ENCODE measurements at regions not wholly inside any gene's neighbourhood (a gene's known extent, or its start where the extent isn't known, plus 50 kb on each side); places are given as distances from the start of the nearest gene placed in this dataset.

- no peak overlapping the region for H4K91ac ChIP-seq (replicated peaks; ENCODE audit: insufficient read length, low read length)
- ChIA-PET POLR2A (ENCODE audit: partially characterized antibody) (no interaction called here), CTCF (ENCODE audit: partially characterized antibody) (no interaction called here)
- H3K23me2 ChIP-seq (ENCODE audit: low read depth, low read length) = no peaks in the 10 kb centered on the region
- no peak overlapping the region for H3K23ac ChIP-seq (ENCODE audit: insufficient read length)
- no peak overlapping the region for H2BK15ac ChIP-seq (ENCODE audit: low read length)
- no peak for FAIRE-seq
- H3K4me3 ChIP-seq (ENCODE audit: extremely low read depth in 1 of 4, insufficient read depth in 2 of 4, low read depth in 3 of 4, low read length in 4 of 4) = no peak overlapping the region
- H3K36me3 ChIP-seq (ENCODE audit: control insufficient read depth in 2 of 4, insufficient read depth in 4 of 4, low read length in 3 of 4) = no peaks in the 10 kb centered on the region
- H3K27me3 ChIP-seq (replicated peaks in 1 of 4; ENCODE audit: control insufficient read depth in 3 of 4, extremely low read depth in 1 of 4, insufficient read depth in 3 of 4, low read length in 3 of 4) = no peaks in the 10 kb centered on the region
- H2BK12ac ChIP-seq (ENCODE audit: low read depth, low read length) = no peak overlapping the region
- no peak overlapping the region for H2BK120ac ChIP-seq (replicated peaks; ENCODE audit: low read depth, low read length)
- no peak overlapping the region for H3K14ac ChIP-seq (ENCODE audit: insufficient read length)
- no peaks in the 10 kb centered on the region for H3K4me1 ChIP-seq (replicated peaks in 1 of 4; ENCODE audit: control insufficient read depth in 3 of 4, insufficient read depth in 4 of 4, low read length in 3 of 4)
- H3K27ac ChIP-seq (ENCODE audit: low read depth, low read length) = no peak overlapping the region
- H3K18ac ChIP-seq (ENCODE audit: extremely low read depth, low read length) = no peak overlapping the region
- no peaks in the 10 kb centered on the region for H3K79me2 ChIP-seq (ENCODE audit: control insufficient read depth in 1 of 2, insufficient read depth in 2 of 2, low read length in 2 of 2)
- H3K4ac ChIP-seq (replicated peaks; ENCODE audit: insufficient read length, low read depth, low read length) = no peak overlapping the region
- no peaks in the 10 kb centered on the region for H3K79me1 ChIP-seq (ENCODE audit: low read depth, low read length)
- H2BK5ac ChIP-seq (ENCODE audit: low read depth, low read length) = no peak overlapping the region
- H4K20me1 ChIP-seq (replicated peaks in 1 of 2; ENCODE audit: control insufficient read depth in 1 of 2, insufficient read depth in 2 of 2, low read length in 2 of 2) = no peaks in the 10 kb centered on the region
- WGBS, 2 experiments (ENCODE audit: extremely low coverage in 1 of 2, insufficient coverage in 1 of 2, insufficient read length in 1 of 2, insufficient replicate concordance in 2 of 2, low coverage in 1 of 2, low lambda C conversion rate in 2 of 2, missing lambda C conversion rate in 1 of 2) = 93% methylated on average over 1 of the region's 1 CpG; no CpG with 5 or more reads in 1 of the 2 experiments
- H3K56ac ChIP-seq (replicated peaks; ENCODE audit: insufficient read length, low read depth, low read length) = no peak overlapping the region
- no peak overlapping the region for H2AK5ac ChIP-seq (ENCODE audit: low read depth, low read length)
- H3K9me3 ChIP-seq (ENCODE audit: insufficient read depth in 2 of 2, low read depth in 1 of 2, low read length in 1 of 2) = no peaks in the 10 kb centered on the region
- no peak overlapping the region for H4K5ac ChIP-seq (ENCODE audit: insufficient read length, low read depth, low read length)
- H4K8ac ChIP-seq (ENCODE audit: extremely low read depth, insufficient read depth, low read length) = no peak overlapping the region
- no peak overlapping the region for H3K4me2 ChIP-seq (ENCODE audit: insufficient read depth in 1 of 2, low read depth in 2 of 2, low read length in 2 of 2)
- no peak overlapping the region for H2BK20ac ChIP-seq (ENCODE audit: low read length)
- no peak for TF ChIP-seq BCL11A (IDR thresholded peaks at IDR 0.05; ENCODE audit: low read depth in 2 of 2, low read length in 2 of 2)
- H3K9ac ChIP-seq (replicated peaks in 1 of 4; ENCODE audit: extremely low read depth in 1 of 4, low read depth in 3 of 4, low read length in 3 of 4) = no peak overlapping the region
- H2AFZ ChIP-seq (ENCODE audit: low read length) = no peak overlapping the region
- no peak for DNase-seq (ENCODE audit: low read depth in 1 of 2, low spot score in 2 of 2)
These were observed 895.2 kb upstream of the USP15 start for GRCh38 chr12:61365001-61365400.
